Neutrophil (primary cell): ENCODE measurements at regions not wholly inside any gene's neighbourhood (a gene's known extent, or its start where the extent isn't known, plus 50 kb on each side); places are given as distances from the start of the nearest gene placed in this dataset.

Experiments
- H3K27ac ChIP-seq: fragments of 200-600 bp; sonication (generic); 2 replicates; pipeline ENCODE4 v1.5.1; 2016; ENCODE audit warnings: mild to moderate bottlenecking, moderate library complexity
- H3K27me3 ChIP-seq: fragments of 200-600 bp; sonication (generic); 2 replicates; pipeline ENCODE4 v1.6.0; 2016; ENCODE audit warnings: mild to moderate bottlenecking
- H3K36me3 ChIP-seq: fragments of 200-600 bp; sonication (generic); 2 replicates; pipeline ENCODE4 v1.5.1; 2017
- H3K4me1 ChIP-seq, 2 experiments: fragments of 200-600 bp in 1 of 2; sonication (generic) in 1 of 2; 1 replicate in 1 of 2; 2 replicates in 1 of 2; pipeline versions ENCODE4 v1.5.1 to v1.6.1; 2013 to 2016; ENCODE audit warnings: low read depth in 1 of 2, low read length in 1 of 2, mild to moderate bottlenecking in 1 of 2, moderate library complexity in 1 of 2; ENCODE audit not compliant: control insufficient read depth in 1 of 2, insufficient read depth in 1 of 2
- H3K4me3 ChIP-seq, 2 experiments: fragments of 200-600 bp in 1 of 2; sonication (generic) in 1 of 2; 1 replicate in 1 of 2; 2 replicates in 1 of 2; pipeline ENCODE4 v1.5.1; 2013 to 2016; ENCODE audit warnings: low read depth in 1 of 2, low read length in 1 of 2, mild to moderate bottlenecking in 1 of 2, moderate library complexity in 1 of 2
- H3K9me3 ChIP-seq: fragments of 200-600 bp; sonication (generic); 2 replicates; pipeline ENCODE4 v1.5.1; 2016
- CTCF ChIP-seq: fragments of 200-600 bp; sonication (generic); IDR thresholded peaks from 2 replicates; pipeline ENCODE4 v1.5.1; 2016; ENCODE audit warnings: antibody characterized with exemption

GRCh38 chr2:198438331-198438730, 633.9 kb downstream of the PLCL1 start:
- TF ChIP-seq CTCF, result no peak

GRCh38 chr2:198424112-198424511, 619.7 kb downstream of the PLCL1 start:
- Histone ChIP-seq H3K4me1 (no peaks in the 10 kb centered on the region), H3K27me3 (no peaks in the 10 kb centered on the region), H3K27ac (no peak overlapping the region), H3K36me3 (no peaks in the 10 kb centered on the region), H3K4me3 (no peak overlapping the region), H3K9me3 (no peaks in the 10 kb centered on the region)
- no peak for TF ChIP-seq CTCF

More at GRCh38 chr2:198438331-198438730, 633.9 kb downstream of the PLCL1 start:
- Histone ChIP-seq H3K9me3 (no peaks in the 10 kb centered on the region), H3K4me1 (no peaks in the 10 kb centered on the region), H3K4me3 (no peak overlapping the region), H3K27ac (no peak overlapping the region), H3K27me3 (no peaks in the 10 kb centered on the region), H3K36me3 (no peaks in the 10 kb centered on the region)

- Histone ChIP-seq H3K9me3 (no peaks in the 10 kb centered on the region), H3K36me3 (no peaks in the 10 kb centered on the region), H3K4me1 (no peaks in the 10 kb centered on the region), H3K27ac (no peak overlapping the region), H3K4me3 (no peak overlapping the region), H3K27me3 (no peaks in the 10 kb centered on the region)
- TF ChIP-seq CTCF, result no peak
These were observed 613.4 kb downstream of the PLCL1 start for GRCh38 chr2:198417836-198418235.

GRCh38 chr2:198414976-198415375, 610.6 kb downstream of the PLCL1 start:
- TF ChIP-seq CTCF, result no peak
- H3K4me3 ChIP-seq, result no peak overlapping the region
- H3K36me3 ChIP-seq, result no peaks in the 10 kb centered on the region
- H3K4me1 ChIP-seq, result no peaks in the 10 kb centered on the region
- H3K27ac ChIP-seq, result no peak overlapping the region
- H3K9me3 ChIP-seq, result no peaks in the 10 kb centered on the region
- no peaks in the 10 kb centered on the region for H3K27me3 ChIP-seq

- no peak for TF ChIP-seq CTCF
- Histone ChIP-seq H3K27me3 (no peaks in the 10 kb centered on the region), H3K27ac (no peak overlapping the region), H3K9me3 (no peaks in the 10 kb centered on the region), H3K4me1 (no peaks in the 10 kb centered on the region), H3K4me3 (no peak overlapping the region), H3K36me3 (no peaks in the 10 kb centered on the region)
These were observed 607.5 kb downstream of the PLCL1 start for GRCh38 chr2:198411936-198412335.

- Histone ChIP-seq H3K27me3 (no peaks in the 10 kb centered on the region), H3K9me3 (no peaks in the 10 kb centered on the region), H3K27ac (no peak overlapping the region), H3K4me1 (no peaks in the 10 kb centered on the region), H3K36me3 (no peaks in the 10 kb centered on the region), H3K4me3 (no peak overlapping the region)
- no peak for TF ChIP-seq CTCF
These were observed 603.8 kb downstream of the PLCL1 start for GRCh38 chr2:198408171-198408570.
